Neural progenitor cell (in vitro differentiated cells): ENCODE measurements at regions not wholly inside any gene's neighbourhood (a gene's known extent, or its start where the extent isn't known, plus 50 kb on each side); places are given as distances from the start of the nearest gene placed in this dataset.
A peak's percentile ranks its signal among the peaks of the same experiment; 100 is the strongest.

Experiments used
- DNase-seq: peaks from one replicate; pipeline ENCODE4 v3.0.0-alpha.2; 2016; ENCODE audit warnings: low spot score
- H2AFZ ChIP-seq: fragments of 200-600 bp; sonication (generic); replicated peaks from 2 replicates; pipeline ENCODE4 v1.6.1; 2016; ENCODE audit warnings: antibody characterized with exemption
- H3F3A ChIP-seq: fragments of 200-600 bp; sonication (generic); 2 replicates; pipeline ENCODE4 v1.6.1; 2016; ENCODE audit warnings: antibody characterized with exemption, low read depth
- H3K27ac ChIP-seq: fragments of 200-600 bp; sonication (generic); 2 replicates; pipeline ENCODE4 v1.5.1; 2016; ENCODE audit warnings: mild to moderate bottlenecking
- H3K27me3 ChIP-seq: fragments of 200-600 bp; sonication (generic); 2 replicates; pipeline ENCODE4 v1.6.1; 2016; ENCODE audit warnings: mild to moderate bottlenecking, moderate library complexity
- H3K36me3 ChIP-seq: fragments of 200-600 bp; sonication (generic); 2 replicates; pipeline ENCODE4 v1.5.1; 2016
- H3K4me1 ChIP-seq: fragments of 200-600 bp; sonication (generic); 2 replicates; pipeline ENCODE4 v1.6.1; 2016; ENCODE audit warnings: mixed run types
- H3K4me2 ChIP-seq: fragments of 200-600 bp; sonication (generic); 2 replicates; pipeline ENCODE4 v1.6.1; 2016
- H3K4me3 ChIP-seq: fragments of 200-600 bp; sonication (generic); 2 replicates; pipeline ENCODE4 v1.5.1; 2016
- H3K79me2 ChIP-seq: fragments of 200-600 bp; sonication (generic); 2 replicates; pipeline ENCODE4 v1.6.1; 2016; ENCODE audit warnings: low read depth
- H3K9ac ChIP-seq: fragments of 200-600 bp; sonication (generic); 2 replicates; pipeline ENCODE4 v1.6.1; 2016
- H3K9me3 ChIP-seq: fragments of 200-600 bp; sonication (generic); 2 replicates; pipeline ENCODE4 v1.5.1; 2016; ENCODE audit warnings: low read depth
- H4K20me1 ChIP-seq: fragments of 200-600 bp; sonication (generic); 2 replicates; pipeline ENCODE4 v1.6.1; 2016; ENCODE audit warnings: low read depth
- H3K27ac Mint-ChIP-seq: 3 replicates; pipeline ENCODE4 v1.8.0; 2021; ENCODE audit warnings: mixed read lengths
- H3K27me3 Mint-ChIP-seq: 2 replicates; pipeline ENCODE4 v1.8.0; 2022; ENCODE audit warnings: low read depth, mild to moderate bottlenecking, inconsistent platforms, moderate library complexity, mixed read lengths; ENCODE audit not compliant: insufficient read depth
- H3K36me3 Mint-ChIP-seq: 3 replicates; pipeline ENCODE4 v1.8.0; 2021; ENCODE audit warnings: mixed read lengths
- H3K4me1 Mint-ChIP-seq: 3 replicates; pipeline ENCODE4 v1.8.0; 2021; ENCODE audit warnings: mixed read lengths
- H3K4me3 Mint-ChIP-seq: 3 replicates; pipeline ENCODE4 v1.8.0; 2021; ENCODE audit warnings: mild to moderate bottlenecking, moderate library complexity, mixed read lengths
- H3K9me3 Mint-ChIP-seq: 3 replicates; pipeline ENCODE4 v1.8.0; 2020; ENCODE audit warnings: mixed read lengths
- CTCF ChIP-seq: fragments of 200-600 bp; sonication (generic); IDR thresholded peaks from 2 replicates; pipeline ENCODE4 v1.5.1; 2017; ENCODE audit warnings: antibody characterized with exemption, mild to moderate bottlenecking
- EZH2 ChIP-seq: fragments of 200-600 bp; sonication (generic); IDR thresholded peaks from 2 replicates; pipeline ENCODE4 v1.6.1; 2017; ENCODE audit warnings: antibody characterized with exemption, mild to moderate bottlenecking, moderate library complexity
- EZH2phosphoT487 ChIP-seq: fragments of 200-600 bp; sonication (generic); IDR thresholded peaks from 2 replicates; pipeline ENCODE4 v1.6.1; 2017; ENCODE audit warnings: antibody characterized with exemption

- no peak overlapping the region for H3K9ac ChIP-seq
Measured at GRCh38 chr12:20211541-20211940, 156.8 kb upstream of the PDE3A start.

GRCh38 chr12:20211981-20212421 is 156.3 kb upstream of the PDE3A start:
- Histone ChIP-seq H4K20me1 (peaks cover 4% of the 10 kb centered on the region), H3K9me3 (no peaks in the 10 kb centered on the region), H3K4me2 (peak overlapping the region; percentile 54), H3K27me3 (no peaks in the 10 kb centered on the region), H3K4me3 (no peak overlapping the region), H2AFZ (no peak overlapping the region), H3K36me3 (no peaks in the 10 kb centered on the region), H3F3A (peaks cover 17% of the 10 kb centered on the region), H3K9ac (no peak overlapping the region), H3K79me2 (no peaks in the 10 kb centered on the region), H3K27ac (peak overlapping the region; percentile 22), H3K4me1 (peaks cover 20% of the 10 kb centered on the region)
- Mint-ChIP-seq H3K9me3 (peaks cover 15% of the 10 kb centered on the region), H3K27ac (peak overlapping the region; percentile 58), H3K36me3 (peaks cover 6% of the 10 kb centered on the region), H3K4me1 (peaks cover 30% of the 10 kb centered on the region), H3K27me3 (no peaks in the 10 kb centered on the region), H3K4me3 (no peak overlapping the region)
- no peak for DNase-seq
- TF ChIP-seq EZH2: no peak

More at GRCh38 chr12:20211541-20211940, 156.8 kb upstream of the PDE3A start:
- Mint-ChIP-seq H3K36me3 (peaks cover 5% of the 10 kb centered on the region), H3K4me1 (peaks cover 30% of the 10 kb centered on the region), H3K9me3 (peaks cover 10% of the 10 kb centered on the region), H3K27ac (peak overlapping the region; percentile 58), H3K4me3 (no peak overlapping the region), H3K27me3 (no peaks in the 10 kb centered on the region)
- peaks cover 17% of the 10 kb centered on the region for H3F3A ChIP-seq
- H3K4me2 ChIP-seq: no peak overlapping the region
- TF ChIP-seq EZH2phosphoT487: no peak
- no peak for TF ChIP-seq EZH2
- TF ChIP-seq CTCF: no peak
- H3K4me1 ChIP-seq: peaks cover 20% of the 10 kb centered on the region
- no peak overlapping the region for H3K27ac ChIP-seq
- no peak overlapping the region for H2AFZ ChIP-seq
- H3K27me3 ChIP-seq: no peaks in the 10 kb centered on the region
- no peak for DNase-seq
- no peak overlapping the region for H3K4me3 ChIP-seq
- H3K9me3 ChIP-seq: no peaks in the 10 kb centered on the region
- H4K20me1 ChIP-seq: peaks cover 4% of the 10 kb centered on the region
- H3K79me2 ChIP-seq: no peaks in the 10 kb centered on the region
- no peaks in the 10 kb centered on the region for H3K36me3 ChIP-seq

GRCh38 chr12:20212658-20213555 is 155.4 kb upstream of the PDE3A start:
- Histone ChIP-seq H4K20me1 (peaks cover 4% of the 10 kb centered on the region), H3K9me3 (no peaks in the 10 kb centered on the region), H3K79me2 (no peaks in the 10 kb centered on the region), H2AFZ (no peak overlapping the region), H3K4me2 (peak overlapping the region; percentile 70), H3K9ac (no peak overlapping the region), H3K36me3 (no peaks in the 10 kb centered on the region), H3K27me3 (no peaks in the 10 kb centered on the region), H3K4me3 (no peak overlapping the region), H3K4me1 (peaks cover 20% of the 10 kb centered on the region), H3F3A (peaks cover 17% of the 10 kb centered on the region), H3K27ac (peak overlapping the region; percentile 72)
- H3K4me1 Mint-ChIP-seq: peaks cover 30% of the 10 kb centered on the region
- peak; percentile 93 for DNase-seq
- H3K36me3 Mint-ChIP-seq: peaks cover 10% of the 10 kb centered on the region
- peak overlapping the region; percentile 67 for H3K4me3 Mint-ChIP-seq
- peaks cover 23% of the 10 kb centered on the region for H3K9me3 Mint-ChIP-seq
- no peaks in the 10 kb centered on the region for H3K27me3 Mint-ChIP-seq
- TF ChIP-seq EZH2phosphoT487 (no peak), EZH2 (no peak), CTCF (no peak)
- H3K27ac Mint-ChIP-seq: peak overlapping the region; percentile 99
